SK-N-MC (cell line): ENCODE measurements at regions not wholly inside any gene's neighbourhood (a gene's known extent, or its start where the extent isn't known, plus 50 kb on each side); places are given as distances from the start of the nearest gene placed in this dataset.

Source experiments
- EZH2 ChIP-seq: fragments of 200-600 bp; sonication (generic); IDR thresholded peaks from one replicate; pipeline ENCODE4 v1.6.1; 2017; ENCODE audit warnings: antibody characterized with exemption
- POLR2AphosphoS5 ChIP-seq: IDR thresholded peaks from 2 replicates; pipeline ENCODE4 v1.6.1; 2012; ENCODE audit warnings: mild to moderate bottlenecking, low read depth, low read length, borderline replicate concordance

GRCh38 chr10:43781480-43782361, 133.0 kb upstream of the ZNF32 start:
- TF ChIP-seq EZH2 (no peak), POLR2AphosphoS5 (no peak)
